ENCODE measurements at regions not wholly inside any gene's neighbourhood (a gene's known extent, or its start where the extent isn't known, plus 50 kb on each side); places are given as distances from the start of the nearest gene placed in this dataset.

DNA sequence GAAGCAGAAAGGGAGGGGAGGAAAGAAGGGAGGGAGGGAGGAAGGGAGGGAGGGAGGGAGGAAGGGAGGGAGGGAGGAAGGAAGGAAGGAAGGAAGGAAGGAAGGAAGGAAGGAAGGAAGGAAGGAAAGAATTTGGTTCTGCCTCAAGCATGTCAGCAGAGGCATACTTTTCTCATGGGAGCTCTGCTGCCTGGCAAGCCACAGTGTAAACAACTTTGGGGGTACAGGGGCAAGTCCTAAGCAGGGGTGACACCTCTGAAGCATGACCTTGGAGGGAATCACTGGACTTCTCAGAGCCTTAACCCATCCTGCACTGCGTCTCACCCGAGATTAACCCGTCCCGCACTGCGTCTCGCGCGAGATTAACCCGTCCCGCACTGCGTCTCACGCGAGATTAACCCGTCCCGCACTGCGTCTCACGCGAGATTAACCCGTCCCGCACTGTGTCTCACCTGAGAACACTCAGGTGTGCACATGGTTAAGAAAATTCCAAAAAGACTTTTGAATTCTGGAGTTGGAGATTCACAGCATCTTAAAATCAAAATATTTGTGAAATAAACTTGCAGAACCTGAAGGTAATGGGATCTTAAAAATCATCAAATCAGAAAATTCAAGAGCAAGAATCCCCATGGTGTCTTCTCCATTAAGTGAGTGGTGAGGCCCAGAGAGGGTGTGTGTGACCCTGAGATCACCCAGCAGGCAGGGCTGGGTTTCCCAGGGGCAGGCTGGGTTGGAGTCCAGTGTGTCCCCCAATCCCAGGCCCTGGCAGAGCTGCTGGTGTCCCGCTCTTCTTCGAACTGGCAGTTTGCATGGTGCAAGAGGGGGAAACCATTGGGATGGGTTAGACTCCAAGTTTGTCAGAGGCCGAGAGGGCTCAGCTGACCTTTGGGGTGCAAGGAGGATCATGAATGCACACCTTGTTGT lies 190.4 kb downstream of the MN1 start:
- Mint-ChIP-seq H3K4me1 (no peaks in the 10 kb centered on the region), H3K9me3 (no peaks in the 10 kb centered on the region), H3K36me3 (ENCODE audit: low read depth) (no peaks in the 10 kb centered on the region), H3K27ac (no peak overlapping the region), H3K27me3 (peaks cover 16% of the 10 kb centered on the region), H3K4me3 (no peak overlapping the region)
- CTCF ChIA-PET = no interaction called here
- no peak for DNase-seq
- POLR2A ChIA-PET = no interaction called here

DNA sequence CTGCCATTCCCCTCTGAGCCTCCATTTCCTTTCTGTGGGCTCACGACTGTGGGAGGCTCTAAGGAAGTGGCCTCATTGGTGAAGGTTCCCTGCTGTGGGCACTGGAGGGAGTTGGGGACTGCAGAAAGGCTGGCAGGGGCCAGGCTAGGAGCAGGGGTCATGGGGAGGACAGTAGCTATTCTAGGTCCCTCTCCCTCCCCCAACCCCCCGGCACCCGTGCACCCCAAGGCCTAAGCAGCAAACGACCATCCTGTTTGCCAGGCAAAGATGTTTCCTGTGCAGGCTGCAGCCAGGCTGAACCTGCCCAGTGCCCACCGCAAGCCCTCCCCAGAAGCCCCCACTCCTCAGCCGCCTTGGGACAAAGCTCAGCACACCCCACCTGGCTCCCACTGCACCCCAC lies 189.4 kb downstream of the MN1 start:
- Mint-ChIP-seq H3K4me3 (no peak overlapping the region), H3K27ac (no peak overlapping the region), H3K4me1 (no peaks in the 10 kb centered on the region), H3K36me3 (ENCODE audit: low read depth) (no peaks in the 10 kb centered on the region), H3K27me3 (peaks cover 16% of the 10 kb centered on the region), H3K9me3 (no peaks in the 10 kb centered on the region)
- ChIA-PET CTCF (no interaction called here), POLR2A (no interaction called here)
- no peak for DNase-seq

DNA sequence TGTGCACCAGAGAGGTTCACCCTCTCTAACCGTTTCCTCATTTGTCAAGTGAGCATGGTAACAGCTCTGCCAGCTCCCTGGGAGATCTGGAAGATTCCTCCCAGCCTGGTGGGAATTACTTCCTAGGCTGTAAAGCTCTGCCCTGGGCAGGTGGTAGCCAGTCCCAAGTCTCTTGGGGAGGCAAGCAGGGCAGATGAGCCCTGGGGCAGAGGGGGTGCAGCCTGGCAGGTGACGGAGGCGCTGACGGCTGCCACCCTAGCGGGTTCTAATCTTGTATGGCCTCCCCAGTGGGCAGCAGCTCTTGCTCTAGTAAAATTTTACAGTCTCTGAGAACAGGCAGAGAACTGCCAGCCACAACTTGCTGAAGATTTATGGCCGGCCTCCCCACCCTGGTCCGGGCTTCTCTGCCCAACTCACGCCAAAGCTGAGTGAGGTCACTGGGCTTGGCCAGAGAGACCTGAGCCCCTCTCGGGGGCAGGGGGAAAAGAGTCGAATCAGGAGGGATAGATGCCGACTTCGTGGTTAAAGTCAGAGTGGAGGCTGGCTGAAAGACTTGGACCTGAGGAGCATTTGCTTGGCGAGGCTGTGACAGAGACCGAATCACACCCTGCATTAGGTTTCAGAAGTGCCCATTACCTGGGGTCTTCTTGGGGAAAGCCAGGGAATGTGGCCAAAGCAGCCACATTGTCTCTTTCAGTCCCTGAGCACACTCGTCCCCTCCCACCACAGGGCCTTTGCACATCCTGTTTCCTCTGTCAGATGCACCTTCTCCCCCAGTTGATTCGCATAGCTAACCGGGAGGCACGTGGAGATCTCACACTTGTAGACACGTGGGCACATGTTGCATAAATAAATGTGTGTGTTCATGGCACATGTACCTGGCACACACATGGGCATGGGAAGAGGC lies 188.2 kb downstream of the MN1 start:
- ChIA-PET CTCF (no interaction called here), POLR2A (no interaction called here)
- H3K27ac Mint-ChIP-seq = no peak overlapping the region
- no peak for DNase-seq
- no peaks in the 10 kb centered on the region for H3K36me3 Mint-ChIP-seq (ENCODE audit: low read depth)
- no peaks in the 10 kb centered on the region for H3K9me3 Mint-ChIP-seq
- no peaks in the 10 kb centered on the region for H3K4me1 Mint-ChIP-seq
- no peak overlapping the region for H3K4me3 Mint-ChIP-seq
- peaks cover 16% of the 10 kb centered on the region for H3K27me3 Mint-ChIP-seq

DNA sequence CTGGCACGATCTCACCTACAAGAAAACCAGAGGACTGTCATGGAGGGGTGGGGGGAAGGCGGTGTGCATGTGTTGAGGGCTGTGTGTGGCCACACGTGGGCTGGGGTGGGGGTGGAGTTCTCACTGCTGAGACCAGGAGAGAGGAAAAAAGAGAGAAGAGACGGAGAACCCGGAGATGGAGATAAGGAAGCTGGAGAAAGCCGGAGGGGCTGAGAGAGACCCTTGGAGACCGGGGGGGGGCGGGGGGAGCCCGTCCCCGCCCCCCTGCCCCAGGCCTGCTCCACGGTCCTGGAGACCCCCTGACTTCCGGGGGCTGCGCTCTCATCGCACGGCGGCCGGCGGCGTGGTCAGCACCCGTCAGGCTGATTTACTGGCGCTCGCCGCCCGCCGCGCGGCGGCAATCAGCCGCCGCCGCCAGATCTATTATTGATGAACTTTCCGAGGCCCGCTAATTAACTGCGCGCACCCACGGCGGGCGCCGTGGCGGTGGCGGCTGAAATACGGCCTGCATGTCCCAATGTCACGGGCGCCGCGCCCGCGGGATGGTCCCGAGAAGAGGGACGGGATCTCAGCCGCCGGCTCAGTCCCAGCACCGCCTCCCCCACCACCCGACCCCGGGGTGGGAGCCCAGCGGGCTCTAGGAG lies 187.4 kb downstream of the MN1 start:
- no peak for DNase-seq
- POLR2A ChIA-PET = no interaction called here
- Mint-ChIP-seq H3K4me1 (no peaks in the 10 kb centered on the region), H3K36me3 (ENCODE audit: low read depth) (no peaks in the 10 kb centered on the region), H3K9me3 (no peaks in the 10 kb centered on the region), H3K27ac (no peak overlapping the region), H3K27me3 (peaks cover 16% of the 10 kb centered on the region), H3K4me3 (no peak overlapping the region)
- CTCF ChIA-PET = no interaction called here

DNA sequence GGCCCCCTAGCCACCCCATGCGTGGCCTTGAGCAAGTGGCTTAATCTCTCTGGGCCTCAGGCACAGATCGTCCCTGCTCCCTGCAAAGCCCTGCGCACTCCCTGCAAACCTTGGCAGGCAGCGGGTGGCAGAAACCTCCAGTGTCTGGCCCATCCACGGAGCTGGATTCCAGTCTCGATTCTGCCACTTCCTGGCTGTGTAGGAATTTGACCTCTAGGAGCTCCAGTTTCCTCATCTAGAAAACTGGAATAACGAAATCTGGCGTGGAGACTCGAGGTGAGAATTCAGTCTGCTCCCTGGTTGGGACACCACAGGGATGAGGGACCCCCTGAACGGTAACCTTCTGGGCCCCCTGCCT lies 186.9 kb downstream of the MN1 start:
- POLR2A ChIA-PET = no interaction called here
- CTCF ChIA-PET = no interaction called here
- Mint-ChIP-seq H3K9me3 (no peaks in the 10 kb centered on the region), H3K36me3 (ENCODE audit: low read depth) (no peaks in the 10 kb centered on the region), H3K27ac (no peak overlapping the region), H3K27me3 (peaks cover 16% of the 10 kb centered on the region), H3K4me1 (no peaks in the 10 kb centered on the region), H3K4me3 (no peak overlapping the region)
- no peak for DNase-seq

DNA sequence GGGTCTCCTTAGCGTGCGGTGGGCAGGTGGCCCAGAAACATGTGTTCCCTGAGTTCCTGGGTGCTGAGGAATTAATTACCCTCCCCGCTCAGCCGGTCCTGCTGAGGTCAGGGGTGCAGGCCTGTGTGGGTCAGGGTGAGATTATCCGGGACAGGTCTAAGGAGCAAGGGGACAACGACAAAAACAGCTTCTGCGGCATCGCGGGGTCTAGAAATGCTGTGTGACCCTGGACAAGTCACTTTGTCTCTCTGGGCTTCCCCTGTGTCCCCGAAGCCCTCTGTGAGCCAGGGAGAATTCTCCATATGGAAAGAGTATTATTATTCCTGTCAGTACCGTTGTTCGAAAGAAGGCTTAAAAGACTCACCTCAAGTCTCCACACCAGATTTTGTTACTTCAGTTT lies 186.1 kb downstream of the MN1 start:
- H3K27me3 Mint-ChIP-seq = peaks cover 16% of the 10 kb centered on the region
- no peaks in the 10 kb centered on the region for H3K36me3 Mint-ChIP-seq (ENCODE audit: low read depth)
- ChIA-PET POLR2A (no interaction called here), CTCF (no interaction called here)
- H3K4me3 Mint-ChIP-seq = no peak overlapping the region
- no peak overlapping the region for H3K27ac Mint-ChIP-seq
- no peaks in the 10 kb centered on the region for H3K9me3 Mint-ChIP-seq
- no peak for DNase-seq
- H3K4me1 Mint-ChIP-seq = no peaks in the 10 kb centered on the region

DNA sequence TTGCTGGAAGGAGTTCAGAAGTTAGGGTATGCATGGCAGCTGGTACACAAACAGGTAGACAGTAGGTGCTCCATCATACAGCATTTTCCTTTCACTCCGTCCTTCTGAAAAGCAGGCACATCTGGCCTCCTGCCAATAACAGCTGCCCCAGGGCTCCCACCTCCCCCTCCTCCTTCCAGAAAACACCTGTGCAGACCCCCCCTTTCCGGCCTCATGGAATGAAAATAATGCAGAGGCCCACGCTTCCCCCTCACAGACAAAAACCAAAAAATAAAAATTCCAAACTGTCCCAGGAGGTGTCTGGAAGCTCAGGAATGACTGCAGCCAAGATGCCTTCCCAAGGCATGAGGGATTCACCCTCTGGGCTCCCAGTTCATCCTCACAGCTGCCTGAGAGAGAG lies 185.5 kb downstream of the MN1 start:
- DNase-seq = no peak
- Mint-ChIP-seq H3K27me3 (peaks cover 16% of the 10 kb centered on the region), H3K4me1 (no peaks in the 10 kb centered on the region), H3K36me3 (ENCODE audit: low read depth) (no peaks in the 10 kb centered on the region), H3K27ac (no peak overlapping the region), H3K4me3 (no peak overlapping the region), H3K9me3 (no peaks in the 10 kb centered on the region)
- CTCF ChIA-PET = no interaction called here
- POLR2A ChIA-PET = no interaction called here

DNA sequence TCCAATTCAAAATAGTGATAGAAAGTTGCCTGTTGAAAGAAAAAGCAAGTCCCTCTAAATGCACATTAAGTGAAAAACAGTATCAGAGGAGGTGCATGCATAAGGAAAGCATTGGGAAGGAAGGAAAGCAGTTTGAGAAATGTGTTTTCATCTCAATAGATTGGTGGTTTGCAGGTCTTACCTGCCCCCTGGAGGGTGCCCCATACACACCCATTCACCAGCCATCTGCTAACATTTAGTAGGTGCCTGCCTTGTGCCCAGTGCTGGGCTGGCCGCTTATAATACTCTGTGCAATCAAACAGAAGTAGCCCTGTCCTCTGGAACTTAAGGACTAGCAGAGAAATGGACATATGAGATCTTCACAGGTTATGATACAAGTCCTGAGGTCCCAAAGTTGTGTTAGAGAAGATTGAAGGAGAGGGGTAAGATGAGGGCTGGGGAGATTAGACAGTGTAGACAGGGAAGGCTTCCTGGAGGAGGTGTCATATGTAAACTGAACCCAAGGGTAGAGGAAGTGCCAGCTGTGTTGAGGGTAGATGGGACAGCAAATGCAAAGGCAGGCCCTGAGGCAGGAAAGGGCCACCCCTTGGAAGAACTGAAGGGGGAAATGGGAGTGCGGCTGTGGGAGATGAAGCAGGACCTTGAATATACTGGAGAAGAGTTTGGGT lies 184.2 kb downstream of the MN1 start:
- DNase-seq = no peak
- H3K9me3 Mint-ChIP-seq = no peaks in the 10 kb centered on the region
- H3K27me3 Mint-ChIP-seq = peaks cover 16% of the 10 kb centered on the region
- no peaks in the 10 kb centered on the region for H3K4me1 Mint-ChIP-seq
- H3K27ac Mint-ChIP-seq = no peak overlapping the region
- ChIA-PET CTCF (no interaction called here), POLR2A (no interaction called here)
- H3K4me3 Mint-ChIP-seq = no peak overlapping the region
- H3K36me3 Mint-ChIP-seq (ENCODE audit: low read depth) = no peaks in the 10 kb centered on the region

DNA sequence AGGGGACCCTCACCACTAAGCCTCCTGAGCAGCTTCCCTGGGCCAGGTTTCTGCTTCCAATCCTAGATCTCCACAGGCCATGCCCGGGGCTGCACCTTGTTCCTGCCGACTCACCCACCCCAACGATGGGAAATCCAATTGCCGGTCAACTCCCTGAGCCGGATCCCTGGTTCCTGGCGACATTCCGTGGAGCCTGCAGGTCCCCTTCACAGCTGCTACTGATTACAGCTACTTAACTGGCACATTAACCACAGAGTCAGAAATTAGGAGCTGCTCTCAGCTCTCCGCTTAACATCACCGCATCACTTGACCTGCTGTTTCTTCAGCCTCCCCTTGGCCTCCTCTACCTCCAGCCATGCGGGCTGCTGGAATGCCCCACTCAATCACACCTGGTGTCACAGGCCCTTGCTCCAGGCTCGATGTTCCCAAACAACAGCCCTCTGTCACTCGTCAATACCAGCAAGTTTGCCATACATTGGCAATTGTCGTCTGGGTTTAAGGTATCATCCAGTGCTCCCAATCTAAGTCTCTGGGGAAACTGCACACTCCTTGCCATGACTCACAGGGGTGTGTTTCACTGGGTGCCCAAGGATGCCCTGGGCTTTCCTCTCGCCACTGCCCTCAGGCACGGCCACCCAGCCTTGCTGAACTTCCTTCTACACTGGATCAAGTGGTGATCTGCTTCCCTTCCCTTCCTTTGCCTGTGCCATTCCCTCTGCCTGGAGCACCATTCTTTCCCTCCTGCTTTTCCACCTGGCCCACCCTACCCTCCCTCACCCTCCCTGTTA lies 181.0 kb downstream of the MN1 start:
- ChIA-PET CTCF (no interaction called here), POLR2A (no interaction called here)
- Mint-ChIP-seq H3K4me3 (no peak overlapping the region), H3K27me3 (no peaks in the 10 kb centered on the region), H3K4me1 (no peaks in the 10 kb centered on the region), H3K9me3 (no peaks in the 10 kb centered on the region), H3K36me3 (ENCODE audit: low read depth) (no peaks in the 10 kb centered on the region), H3K27ac (no peak overlapping the region)
- no peak for DNase-seq

DNA sequence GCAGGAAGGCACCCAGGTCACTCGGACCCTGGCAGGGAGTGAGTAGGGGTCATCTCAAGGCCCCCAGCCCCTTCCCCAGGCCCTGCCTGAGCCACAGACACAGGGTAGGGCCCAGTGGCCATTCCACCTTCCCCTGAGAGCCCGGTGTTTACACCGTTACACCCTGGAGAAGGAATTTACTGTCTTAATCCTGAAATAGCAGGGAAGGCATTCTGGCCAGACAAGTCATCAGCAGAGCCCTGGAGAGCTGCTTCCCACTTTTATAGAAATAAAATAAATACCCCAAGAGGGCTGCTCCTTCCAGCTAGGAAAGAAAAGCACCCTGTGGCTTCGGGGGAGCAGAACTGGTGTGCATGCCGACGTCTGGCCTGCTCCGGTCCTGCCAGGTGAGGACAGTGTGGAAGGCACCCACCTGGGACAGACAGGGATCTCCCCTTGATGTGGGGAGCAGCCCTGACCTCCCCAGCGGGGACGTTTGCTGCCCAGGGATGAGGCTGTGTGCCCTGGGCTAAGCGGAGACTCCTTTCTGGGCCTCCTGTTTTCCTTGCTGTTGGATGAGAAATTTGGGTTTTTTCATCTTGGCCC lies 180.0 kb downstream of the MN1 start:
- ChIA-PET CTCF (no interaction called here), POLR2A (no interaction called here)
- H3K4me1 Mint-ChIP-seq = no peaks in the 10 kb centered on the region
- H3K27ac Mint-ChIP-seq = no peak overlapping the region
- no peak for DNase-seq
- H3K36me3 Mint-ChIP-seq (ENCODE audit: low read depth) = no peaks in the 10 kb centered on the region
- H3K4me3 Mint-ChIP-seq = no peak overlapping the region
- no peaks in the 10 kb centered on the region for H3K9me3 Mint-ChIP-seq
- no peaks in the 10 kb centered on the region for H3K27me3 Mint-ChIP-seq

DNA sequence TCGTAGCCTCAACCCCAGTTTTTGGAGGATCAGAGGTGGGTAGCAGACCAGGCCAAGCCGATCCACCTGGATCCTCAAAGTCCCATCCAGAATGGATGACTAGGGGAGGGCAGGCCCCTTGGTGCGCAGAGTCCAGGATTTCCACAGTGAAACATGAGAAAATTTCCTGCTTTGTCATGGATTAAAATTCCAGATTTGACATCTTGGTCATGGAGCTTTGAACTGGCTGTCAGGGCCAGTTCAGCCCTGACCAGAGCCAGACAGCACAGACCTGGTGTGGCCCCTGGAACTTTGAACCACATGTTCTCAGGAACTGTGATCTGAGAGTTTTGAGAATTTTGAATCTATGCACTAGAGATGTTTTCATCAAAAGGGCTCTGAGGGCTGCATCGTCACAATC lies 177.5 kb downstream of the MN1 start:
- CTCF ChIA-PET = no interaction called here
- no peak overlapping the region for H3K4me3 Mint-ChIP-seq
- H3K4me1 Mint-ChIP-seq = no peaks in the 10 kb centered on the region
- no peak overlapping the region for H3K27ac Mint-ChIP-seq
- no peaks in the 10 kb centered on the region for H3K36me3 Mint-ChIP-seq (ENCODE audit: low read depth)
- POLR2A ChIA-PET = no interaction called here
- H3K27me3 Mint-ChIP-seq = no peaks in the 10 kb centered on the region
- no peak for DNase-seq
- H3K9me3 Mint-ChIP-seq = no peaks in the 10 kb centered on the region

DNA sequence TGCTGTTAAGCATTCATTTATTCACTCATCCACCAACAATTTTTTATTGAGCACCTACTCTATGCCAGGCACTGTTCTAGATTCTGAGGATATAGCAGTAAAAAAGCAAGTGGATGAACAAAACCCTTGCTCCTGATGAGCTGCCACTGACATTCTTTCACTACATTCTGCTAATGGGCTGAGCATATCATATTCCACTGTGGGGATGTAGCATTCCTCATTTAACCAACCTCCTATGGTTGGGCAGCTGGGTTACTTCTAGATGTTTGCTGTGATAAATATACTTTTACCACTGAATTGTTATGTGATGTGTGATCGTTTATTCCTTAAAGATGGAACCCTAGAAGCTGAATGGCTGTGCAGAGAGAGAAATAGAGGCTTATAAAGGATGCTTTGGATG lies 176.9 kb downstream of the MN1 start:
- Mint-ChIP-seq H3K36me3 (ENCODE audit: low read depth) (no peaks in the 10 kb centered on the region), H3K9me3 (no peaks in the 10 kb centered on the region), H3K27me3 (no peaks in the 10 kb centered on the region), H3K27ac (no peak overlapping the region), H3K4me1 (no peaks in the 10 kb centered on the region), H3K4me3 (no peak overlapping the region)
- DNase-seq = no peak
- ChIA-PET POLR2A (no interaction called here), CTCF (no interaction called here)

All from activated CD4-positive, alpha-beta memory T cell treated with anti-CD3 and anti-CD28 coated beads, Interleukin-2, amount 10 ng/mL, durations not matched to agents 7 days and 5 days (primary cell).